ENCODE measurements at regions not wholly inside any gene's neighbourhood (a gene's known extent, or its start where the extent isn't known, plus 50 kb on each side); places are given as distances from the start of the nearest gene placed in this dataset.

GRCh38 chr3:127441764-127442163, 148.8 kb downstream of the TPRA1 start:
- TF ChIP-seq, protein P1, sequence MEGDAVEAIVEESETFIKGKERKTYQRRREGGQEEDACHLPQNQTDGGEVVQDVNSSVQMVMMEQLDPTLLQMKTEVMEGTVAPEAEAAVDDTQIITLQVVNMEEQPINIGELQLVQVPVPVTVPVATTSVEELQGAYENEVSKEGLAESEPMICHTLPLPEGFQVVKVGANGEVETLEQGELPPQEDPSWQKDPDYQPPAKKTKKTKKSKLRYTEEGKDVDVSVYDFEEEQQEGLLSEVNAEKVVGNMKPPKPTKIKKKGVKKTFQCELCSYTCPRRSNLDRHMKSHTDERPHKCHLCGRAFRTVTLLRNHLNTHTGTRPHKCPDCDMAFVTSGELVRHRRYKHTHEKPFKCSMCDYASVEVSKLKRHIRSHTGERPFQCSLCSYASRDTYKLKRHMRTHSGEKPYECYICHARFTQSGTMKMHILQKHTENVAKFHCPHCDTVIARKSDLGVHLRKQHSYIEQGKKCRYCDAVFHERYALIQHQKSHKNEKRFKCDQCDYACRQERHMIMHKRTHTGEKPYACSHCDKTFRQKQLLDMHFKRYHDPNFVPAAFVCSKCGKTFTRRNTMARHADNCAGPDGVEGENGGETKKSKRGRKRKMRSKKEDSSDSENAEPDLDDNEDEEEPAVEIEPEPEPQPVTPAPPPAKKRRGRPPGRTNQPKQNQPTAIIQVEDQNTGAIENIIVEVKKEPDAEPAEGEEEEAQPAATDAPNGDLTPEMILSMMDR (IDR thresholded peaks at IDR 0.05; ENCODE audit: insufficient read depth, low read depth, low read length), result no peak
- TF ChIP-seq EZH2 (IDR thresholded peaks at IDR 0.05; ENCODE audit: insufficient read depth, low read length), result no peak
